ENCODE measurements at regions not wholly inside any gene's neighbourhood (a gene's known extent, or its start where the extent isn't known, plus 50 kb on each side); places are given as distances from the start of the nearest gene placed in this dataset.
"Not testable (repeated sequence)": the region's sequence is repeated elsewhere in the genome, so short reads cannot be mapped to it uniquely, and the experiment has no call there.

DNA sequence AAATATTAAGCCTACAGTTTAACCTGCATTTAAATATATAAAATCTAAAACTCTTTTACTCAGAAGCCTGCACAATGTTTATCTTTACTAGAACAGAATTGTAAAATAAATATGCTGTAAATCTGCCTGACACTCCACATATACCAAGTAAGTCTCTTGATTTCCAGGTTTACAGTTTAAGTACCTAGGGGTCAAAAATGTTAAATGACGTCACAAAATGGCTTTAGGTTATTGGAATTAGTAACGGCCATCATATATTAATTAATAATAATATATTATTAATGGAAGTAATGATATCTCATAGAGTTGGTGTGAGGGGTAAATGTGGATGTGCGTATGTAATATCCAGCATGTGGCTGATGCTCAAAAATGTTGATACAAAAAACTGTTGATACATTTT, 114.8 kb upstream of the ANO5 start:
- DNase-seq: no peak

DNA sequence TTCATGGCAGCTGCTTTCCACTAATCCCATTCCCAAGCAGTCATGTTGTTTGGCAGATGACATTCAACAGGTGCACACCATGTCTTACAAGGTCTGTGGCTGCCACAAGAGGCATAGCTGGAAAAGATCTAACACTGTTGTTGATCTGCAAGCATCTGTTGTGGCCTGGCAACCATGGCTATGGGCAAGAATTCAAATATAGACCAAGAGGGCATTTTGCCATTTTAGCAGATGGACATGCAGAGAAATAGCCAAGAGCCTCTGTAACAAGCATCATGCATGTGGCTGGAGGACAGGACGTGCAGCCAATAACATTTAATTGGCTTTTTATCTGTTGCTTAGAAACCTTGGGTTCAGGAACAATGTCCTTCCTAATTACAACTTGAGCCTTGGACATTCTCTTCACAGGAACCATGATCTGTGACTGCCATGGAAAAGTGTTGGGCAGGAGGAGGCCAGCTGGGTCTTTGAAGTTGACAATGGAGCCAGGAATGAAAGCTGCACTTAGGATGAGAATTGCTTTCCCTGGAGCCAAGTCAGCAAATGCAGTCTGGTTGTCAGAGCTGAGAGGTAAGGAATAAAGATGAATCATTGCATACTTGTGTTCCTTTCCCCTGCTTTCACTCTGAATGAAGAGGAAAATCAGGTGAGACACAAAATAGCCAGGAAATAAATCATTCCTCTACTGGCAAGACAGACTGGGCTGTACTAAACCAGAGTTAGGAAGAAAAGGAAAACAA, 113.6 kb upstream of the ANO5 start:
- no peak for DNase-seq

DNA sequence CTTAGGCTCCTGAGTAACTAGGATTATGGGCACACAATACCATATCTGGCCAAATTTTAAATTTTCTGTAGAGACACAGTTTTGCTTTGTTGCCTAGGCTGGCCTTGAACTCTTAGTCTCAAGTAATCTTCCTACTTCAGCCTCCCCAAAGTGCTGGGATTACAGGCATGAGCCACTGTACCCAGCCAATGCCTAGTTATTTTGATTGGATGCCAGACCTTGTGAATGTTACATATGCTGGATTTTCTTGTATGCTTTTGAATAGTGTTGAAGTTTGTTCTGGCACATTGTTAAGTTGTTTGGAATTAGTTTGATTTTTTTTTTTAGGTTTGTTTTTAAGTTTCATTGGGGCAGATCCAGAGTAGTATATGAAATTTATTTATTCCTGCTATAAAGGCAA, 110.7 kb upstream of the ANO5 start:
- DNase-seq: no peak

DNA sequence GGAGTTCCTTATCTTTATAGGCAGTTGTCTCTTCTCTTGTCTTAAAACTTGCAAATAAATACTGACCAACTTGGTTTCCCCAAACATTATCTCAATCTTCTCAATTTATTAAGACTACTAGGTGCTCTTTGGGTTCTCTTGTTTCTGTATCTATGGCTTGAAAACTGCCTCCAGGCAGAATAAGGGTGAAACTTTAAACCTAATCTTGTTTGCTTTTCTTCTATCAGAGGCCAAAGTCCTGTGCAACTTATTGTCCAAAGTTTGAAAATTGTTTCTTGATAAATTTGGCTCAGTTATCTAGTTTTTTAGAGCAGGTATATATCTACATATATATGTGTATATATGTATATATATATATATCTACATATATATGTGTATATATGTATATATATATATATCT, 110.1 kb upstream of the ANO5 start:
- no peak for DNase-seq

DNA sequence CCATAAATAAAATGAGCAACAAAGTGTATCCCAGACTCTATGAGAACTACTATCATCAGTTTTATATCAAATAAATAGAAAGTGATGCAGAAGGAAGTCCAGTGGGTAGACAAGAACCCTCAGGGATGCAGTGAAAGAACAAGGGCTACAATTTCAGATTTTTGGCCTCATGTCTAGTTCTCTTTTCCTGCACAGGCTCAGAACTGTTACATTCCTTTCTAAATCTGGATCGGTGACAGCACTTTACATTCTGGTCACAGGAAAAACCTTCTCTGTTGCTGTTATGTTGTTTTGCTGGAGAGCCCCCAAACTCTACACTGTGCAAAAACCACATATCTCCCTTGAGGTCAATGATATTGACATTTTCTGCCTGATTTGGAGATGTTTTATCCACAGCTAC, 108.8 kb upstream of the ANO5 start:
- DNase-seq: no peak

DNA sequence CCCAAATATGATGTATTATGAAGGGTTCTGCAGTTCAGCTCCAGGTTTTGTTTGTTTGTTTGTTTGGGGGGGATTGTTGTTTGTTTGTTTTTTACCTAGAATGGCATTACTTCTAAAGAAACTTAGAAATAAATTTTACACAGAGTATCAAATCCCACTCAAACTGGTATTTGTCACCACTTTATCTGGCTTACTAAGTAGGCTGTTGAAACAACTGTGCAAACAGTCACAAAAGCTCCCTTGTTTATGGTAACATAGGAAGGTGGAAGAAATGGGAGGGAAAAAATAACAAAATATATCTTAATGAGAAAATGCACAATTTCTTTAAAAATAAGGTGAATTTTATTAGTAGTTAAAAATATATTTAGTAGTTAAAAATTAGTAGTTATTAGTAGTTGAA, 108.3 kb upstream of the ANO5 start:
- DNase-seq: no peak

DNA sequence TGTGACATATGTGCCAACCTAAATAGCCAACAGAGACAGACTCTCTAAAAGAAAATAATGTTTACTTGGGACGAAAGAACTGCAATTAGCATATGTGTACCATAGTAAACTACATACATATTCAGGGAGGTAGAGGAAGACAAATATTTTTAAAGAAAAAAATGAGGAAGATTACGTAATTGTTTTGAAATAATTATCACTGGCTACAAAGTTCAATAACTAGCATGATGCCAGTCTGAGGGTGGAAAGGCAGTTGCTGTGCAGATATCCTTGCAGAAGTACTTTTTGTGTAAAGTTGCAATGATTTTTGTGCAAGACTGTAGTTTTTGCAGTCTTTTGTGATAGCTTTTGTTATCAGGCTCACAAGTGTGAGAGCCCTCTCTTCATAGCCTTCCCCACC, 103.3 kb upstream of the ANO5 start:
- no peak for DNase-seq

DNA sequence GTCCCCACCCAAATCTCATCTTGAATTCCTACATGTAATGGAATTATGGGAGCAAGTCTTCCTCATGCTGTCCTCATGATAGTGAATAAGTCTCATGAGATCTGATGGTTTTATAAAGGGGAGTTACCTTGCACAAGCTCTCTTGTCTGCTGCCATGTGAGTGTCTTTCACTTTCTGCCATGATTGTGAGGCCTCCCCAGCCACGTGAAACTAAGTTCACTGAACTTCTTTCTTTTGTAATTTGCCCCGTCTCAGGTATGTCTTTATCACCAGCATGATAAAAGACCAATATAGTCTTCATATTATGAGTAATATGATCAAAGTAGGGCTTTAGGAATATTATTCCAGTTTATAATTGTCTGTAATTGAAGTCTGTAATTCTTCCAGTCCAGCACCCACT, 86.3 kb upstream of the ANO5 start:
- DNase-seq: no peak

DNA sequence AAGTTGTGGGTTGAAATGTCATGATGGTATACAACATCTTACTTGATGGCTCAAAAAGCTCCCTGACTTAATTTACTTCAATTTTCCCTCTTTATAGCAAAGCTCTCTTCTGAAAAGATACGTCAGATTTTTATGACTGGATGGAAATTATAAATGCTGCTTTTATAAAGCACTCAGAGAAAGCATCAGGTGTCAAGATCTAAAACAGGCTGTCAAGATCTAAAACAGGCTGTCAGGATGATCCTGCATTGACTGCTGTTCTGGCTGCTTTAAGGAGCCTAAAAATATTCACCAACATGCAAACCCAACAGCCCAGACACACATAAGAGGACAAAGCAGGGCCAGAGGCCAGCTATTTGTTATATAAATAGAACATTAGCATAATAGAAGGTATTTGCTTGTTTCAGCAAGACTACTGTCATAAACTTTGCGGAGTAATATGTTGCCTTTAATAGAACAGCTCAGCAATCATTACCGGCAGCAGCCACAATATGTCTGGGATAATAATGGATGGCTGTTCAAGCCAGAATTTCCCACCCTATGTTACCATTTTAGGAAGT, 77.3 kb upstream of the ANO5 start:
- DNase-seq: no peak

DNA sequence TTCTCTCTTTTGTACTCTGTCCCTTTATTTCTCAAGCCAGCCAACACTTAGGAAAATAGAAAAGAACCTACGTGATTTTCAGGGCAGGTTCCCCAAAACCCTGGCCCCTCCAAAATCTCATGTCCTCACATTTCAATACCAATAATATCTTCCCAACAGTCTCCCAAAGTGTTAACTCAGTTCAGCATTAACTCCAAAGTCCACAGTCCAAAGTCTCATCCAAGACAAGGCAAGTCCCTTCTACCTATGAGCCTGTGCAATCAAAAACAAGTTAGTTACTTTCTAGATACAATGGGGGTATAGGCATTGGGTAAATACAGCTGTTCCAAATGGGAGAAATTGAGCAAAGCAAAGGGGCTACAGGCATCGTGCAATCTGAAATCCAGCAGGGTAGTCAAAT, 64.9 kb upstream of the ANO5 start:
- DNase-seq: not testable (repeated sequence)

DNA sequence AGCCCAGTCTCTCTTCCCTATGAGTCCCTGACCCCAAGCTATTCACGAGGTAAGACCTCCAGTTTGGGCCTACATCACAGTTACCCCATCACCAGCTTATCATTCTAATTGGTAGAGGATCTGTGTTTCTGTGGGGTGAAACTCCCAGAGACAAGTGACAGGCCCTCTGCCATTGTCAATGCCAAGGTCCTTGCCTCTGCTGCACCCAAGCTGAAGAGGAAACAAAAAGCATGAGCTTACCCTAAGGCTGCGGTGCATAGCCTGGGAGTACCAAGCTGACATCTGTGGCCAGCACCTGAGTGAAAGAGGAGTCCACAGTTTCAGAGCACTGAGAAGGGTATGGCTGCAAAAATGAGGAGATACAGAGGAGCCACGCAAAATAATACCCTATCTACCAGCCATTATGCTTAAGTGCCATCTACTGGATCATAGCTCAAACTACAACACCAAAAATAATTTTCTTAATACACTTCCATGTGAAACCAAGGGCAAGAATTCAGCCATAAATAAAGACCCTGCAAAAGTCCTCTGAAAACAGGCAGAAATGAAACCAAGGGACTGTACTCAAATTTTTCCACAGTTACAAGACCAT, 62.3 kb upstream of the ANO5 start:
- no peak for DNase-seq

DNA sequence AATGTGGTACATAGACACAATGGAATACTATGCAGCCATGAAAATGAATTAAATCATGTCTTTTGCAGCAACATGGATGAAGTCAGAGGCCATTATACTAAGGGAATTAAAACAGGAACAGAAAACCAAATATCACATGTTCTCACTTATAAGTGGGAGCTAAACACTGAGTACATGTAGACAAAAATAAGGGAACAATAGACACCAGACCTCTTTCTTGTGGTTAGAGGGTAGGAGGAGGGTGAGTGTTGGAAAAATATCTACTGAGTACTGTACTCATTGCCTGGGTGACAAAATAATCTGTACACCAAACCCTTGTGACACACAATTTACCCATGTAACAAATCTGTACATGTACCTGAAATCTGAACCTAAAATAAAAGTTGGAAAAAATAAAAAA, 59.1 kb upstream of the ANO5 start:
- DNase-seq: no peak

DNA sequence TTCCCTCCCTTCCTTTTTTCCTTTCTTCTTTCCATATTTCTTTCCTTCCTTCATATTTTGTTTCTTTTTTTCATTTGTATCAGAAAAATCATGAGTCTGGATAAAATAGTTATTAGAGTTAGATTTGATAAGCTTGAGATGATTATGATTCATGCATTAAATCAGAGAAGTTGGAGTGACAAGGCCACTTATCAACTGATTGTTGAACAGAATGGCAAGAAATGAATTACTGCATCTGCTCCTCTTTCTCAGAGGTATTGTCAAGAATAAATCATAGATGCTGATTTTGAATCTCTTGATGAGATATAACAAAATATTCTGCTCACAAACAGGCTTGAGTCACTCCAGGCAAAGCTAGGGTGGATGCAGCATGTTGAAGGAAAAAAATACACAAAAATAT, 54.6 kb upstream of the ANO5 start:
- no peak for DNase-seq

All from GDM1 (cell line).